BJ (cell line): ENCODE measurements at regions not wholly inside any gene's neighbourhood (a gene's known extent, or its start where the extent isn't known, plus 50 kb on each side); places are given as distances from the start of the nearest gene placed in this dataset.

ENCODE experiments used
- CTCF ChIA-PET: fragments of 350-600 bp; formaldehyde crosslinking; extraction: SDS; loops from one replicate; lab custom pipeline; 2021; ENCODE audit warnings: antibody characterized with exemption, inconsistent platforms; lab: Yijun Ruan, JAX
- POLR2A ChIA-PET: fragments of 300-600 bp; sonication (Branson Sonifier 250); formaldehyde crosslinking; extraction: SDS; loops from one replicate; lab custom pipeline; 2021; ENCODE audit warnings: antibody characterized with exemption; lab: Charles Lee
- DNase-seq: peaks from one replicate; pipeline ENCODE4 v3.0.0-alpha.2; 2011; ENCODE audit warnings: low read depth
- H3K27me3 ChIP-seq: 2 replicates; pipeline ENCODE4 v1.6.0; 2011; ENCODE audit warnings: low read length; ENCODE audit not compliant: control insufficient read depth, insufficient read depth
- H3K36me3 ChIP-seq: 2 replicates; pipeline ENCODE4 v1.5.1; 2011; ENCODE audit warnings: low read length; ENCODE audit not compliant: control insufficient read depth, insufficient read depth
- H3K4me3 ChIP-seq: 2 replicates; pipeline ENCODE4 v1.5.1; 2011; ENCODE audit warnings: low read depth, mild to moderate bottlenecking, control low read depth, low read length
- CTCF ChIP-seq: IDR thresholded peaks from 2 replicates; pipeline ENCODE4 v1.5.1; 2011; ENCODE audit warnings: low read depth, mild to moderate bottlenecking, control low read depth, inconsistent platforms, low read length, moderate library complexity; ENCODE audit not compliant: insufficient read depth

DNA sequence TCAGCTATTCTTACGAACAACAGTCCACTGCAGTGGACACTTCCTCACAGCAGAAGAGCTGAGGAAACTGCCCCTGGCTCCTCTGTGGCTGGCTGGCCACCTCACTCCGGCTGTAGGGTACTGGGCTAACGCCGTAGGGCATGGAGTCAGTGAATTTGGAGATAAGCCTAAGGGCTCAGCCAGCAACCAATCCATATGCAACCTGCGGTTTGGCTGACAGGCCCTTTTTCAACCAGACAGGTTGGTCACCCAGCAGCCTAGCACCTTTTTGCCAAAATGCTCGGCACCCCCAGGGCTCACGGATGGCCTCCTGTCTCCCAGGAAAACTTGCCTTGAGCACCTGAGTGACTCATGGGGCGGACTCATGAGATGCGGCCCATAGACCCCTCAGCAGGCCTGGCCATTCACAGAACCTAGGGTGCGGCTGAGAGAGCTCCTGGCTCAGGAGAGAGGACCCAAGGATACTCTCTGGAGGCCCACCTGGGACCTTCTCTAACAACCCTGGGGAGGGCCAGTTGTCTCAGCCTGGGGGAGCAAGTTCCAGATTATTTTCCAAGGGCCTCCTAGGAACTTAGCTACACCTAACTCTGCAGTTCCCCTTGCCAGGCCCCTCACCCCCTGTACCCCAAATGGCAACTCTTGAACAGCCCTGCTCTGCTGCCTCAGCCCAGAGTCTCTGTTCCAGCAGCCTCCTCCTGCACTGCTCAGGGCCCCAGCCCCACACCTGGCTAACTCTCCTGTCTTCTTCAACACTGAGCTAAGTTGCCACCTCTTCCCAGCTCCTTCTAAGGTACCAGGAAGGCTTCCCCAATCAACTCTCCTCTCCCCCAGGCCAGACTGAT lies 252.1 kb downstream of the CYP26B1 start:
- no peak for DNase-seq
- Histone ChIP-seq H3K4me3 (no peak overlapping the region), H3K27me3 (peaks cover 4% of the 10 kb centered on the region; the same call in 1 of the 2 replicates), H3K36me3 (no peaks in the 10 kb centered on the region)
- CTCF ChIA-PET, result no interaction called here
- no peak for TF ChIP-seq CTCF
- POLR2A ChIA-PET, result no interaction called here

GRCh38 chr2:71894261-71894660 lies 253.4 kb downstream of the CYP26B1 start:
- H3K27me3 ChIP-seq, result peaks cover 4% of the 10 kb centered on the region; the same call in 1 of the 2 replicates
- H3K4me3 ChIP-seq, result no peak overlapping the region
- H3K36me3 ChIP-seq, result no peaks in the 10 kb centered on the region
- no peak for TF ChIP-seq CTCF
- no peak for DNase-seq
- ChIA-PET POLR2A (no interaction called here), CTCF (interaction anchor here (0.8 kb wide), 1 partner anchor 63 kb away, joined by 4 read pairs; no protein-coding TSS in a partner anchor)

DNA sequence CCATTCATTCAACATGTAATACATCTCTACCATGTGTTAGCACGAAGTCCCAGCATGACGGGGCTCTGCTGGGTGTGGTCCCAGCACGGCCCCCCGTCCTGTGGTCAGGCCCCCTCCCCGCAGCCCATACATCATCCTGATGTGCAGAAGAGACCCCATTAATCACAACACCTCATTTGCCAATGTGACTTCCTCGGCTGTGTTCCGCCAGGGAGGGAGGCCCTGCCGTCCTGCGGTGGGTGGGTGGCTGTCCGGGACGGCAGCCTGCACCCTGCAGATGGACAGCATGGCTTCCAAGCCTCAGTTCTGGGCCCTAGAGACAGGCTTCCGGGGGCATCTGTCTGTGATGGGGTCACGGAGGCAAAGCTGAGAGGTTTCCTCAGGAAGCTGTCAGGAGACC lies 254.0 kb downstream of the CYP26B1 start:
- Histone ChIP-seq H3K36me3 (no peaks in the 10 kb centered on the region), H3K4me3 (no peak overlapping the region), H3K27me3 (peaks cover under 1% of the 10 kb centered on the region; the same call in 1 of the 2 replicates)
- POLR2A ChIA-PET, result no interaction called here
- TF ChIP-seq CTCF, result no peak
- CTCF ChIA-PET, result interaction anchor here (0.7 to 0.8 kb wide), 2 partner anchors 63 to 91 kb away, joined by 3 to 4 read pairs; no protein-coding TSS in a partner anchor
- no peak for DNase-seq

DNA sequence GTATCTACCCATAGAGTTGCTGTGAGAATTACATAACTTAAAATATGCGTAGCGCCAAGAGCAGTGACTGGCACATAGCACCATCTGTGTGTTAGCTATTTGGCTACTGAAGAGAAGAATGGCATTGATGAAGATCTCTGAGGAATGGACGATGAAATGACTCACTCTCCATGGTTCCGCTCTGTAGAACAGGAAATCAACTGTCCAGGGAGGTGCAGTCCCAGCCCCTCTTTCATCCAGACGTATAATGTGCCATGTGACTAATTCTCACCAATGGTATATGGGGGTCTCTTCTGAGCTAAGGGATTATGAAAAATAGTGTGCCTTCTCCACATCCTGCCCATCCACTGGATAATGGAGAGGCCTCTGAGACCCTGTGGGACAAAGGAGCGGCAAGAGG lies 254.8 kb downstream of the CYP26B1 start:
- DNase-seq, result no peak
- H3K27me3 ChIP-seq, result no peaks in the 10 kb centered on the region
- TF ChIP-seq CTCF, result no peak
- CTCF ChIA-PET, result interaction anchor here (0.6 to 1.0 kb wide), 2 partner anchors 57 to 764 kb away, joined by 3 read pairs; no protein-coding TSS in a partner anchor
- POLR2A ChIA-PET, result no interaction called here
- H3K4me3 ChIP-seq, result no peak overlapping the region
- H3K36me3 ChIP-seq, result no peaks in the 10 kb centered on the region

GRCh38 chr2:71892423-71892730 lies 255.3 kb downstream of the CYP26B1 start:
- H3K36me3 ChIP-seq, result no peaks in the 10 kb centered on the region
- no peaks in the 10 kb centered on the region for H3K27me3 ChIP-seq
- ChIA-PET POLR2A (no interaction called here), CTCF (interaction anchor here (0.6 to 1.0 kb wide), 2 partner anchors 56 to 763 kb away, joined by 3 read pairs; no protein-coding TSS in a partner anchor)
- DNase-seq, result no peak
- no peak overlapping the region for H3K4me3 ChIP-seq
- no peak for TF ChIP-seq CTCF
